Stimulated activated CD4-positive, alpha-beta T cell treated with anti-CD3 and anti-CD28 coated beads, TNF-alpha, amount 100 ng/mL, for 4 hours (primary cell): ENCODE measurements at regions not wholly inside any gene's neighbourhood (a gene's known extent, or its start where the extent isn't known, plus 50 kb on each side); places are given as distances from the start of the nearest gene placed in this dataset.

Experiments used
- DNase-seq, 3 experiments: peaks; one replicate each; pipeline ENCODE4 v3.0.0-alpha.2; 2020; ENCODE audit warnings: low read depth in 3 of 3

DNA sequence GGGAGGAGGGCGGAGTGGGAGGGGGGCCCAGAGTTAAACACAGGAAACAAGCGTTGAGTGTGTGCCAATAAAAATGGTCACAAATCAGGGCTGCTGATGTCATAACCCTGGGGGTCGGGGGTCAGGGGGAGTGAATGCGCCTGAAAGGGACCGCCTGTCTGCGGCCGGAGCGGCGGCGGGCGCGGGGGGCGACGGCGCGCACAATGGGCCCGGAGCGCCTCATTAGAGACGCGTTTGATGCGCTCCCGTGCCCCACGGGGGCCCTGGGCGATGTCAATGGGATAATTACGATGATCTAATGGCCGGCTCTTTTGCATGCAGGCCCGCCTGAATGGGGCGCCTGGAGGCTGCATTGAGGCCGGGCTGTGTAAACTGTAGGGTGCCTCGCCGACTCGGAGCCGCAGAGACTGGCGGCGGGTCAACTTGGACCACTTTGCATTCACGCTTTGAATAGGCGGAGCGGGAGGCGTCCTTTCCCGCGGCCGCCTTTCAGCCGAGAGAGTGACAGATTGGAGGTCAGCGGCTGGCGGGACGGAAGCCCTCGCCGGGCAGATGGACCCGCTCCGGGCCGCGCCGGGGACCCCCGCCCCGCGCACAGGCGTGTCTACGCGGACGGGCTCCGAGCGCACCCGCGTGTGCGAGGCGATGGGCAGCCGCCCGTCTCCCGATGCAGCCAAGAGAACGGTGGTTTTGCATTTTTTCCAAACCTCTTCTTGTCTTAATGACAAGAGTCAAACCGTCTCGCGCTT, 296.1 kb downstream of the TFAP2C start:
- no peak for DNase-seq

DNA sequence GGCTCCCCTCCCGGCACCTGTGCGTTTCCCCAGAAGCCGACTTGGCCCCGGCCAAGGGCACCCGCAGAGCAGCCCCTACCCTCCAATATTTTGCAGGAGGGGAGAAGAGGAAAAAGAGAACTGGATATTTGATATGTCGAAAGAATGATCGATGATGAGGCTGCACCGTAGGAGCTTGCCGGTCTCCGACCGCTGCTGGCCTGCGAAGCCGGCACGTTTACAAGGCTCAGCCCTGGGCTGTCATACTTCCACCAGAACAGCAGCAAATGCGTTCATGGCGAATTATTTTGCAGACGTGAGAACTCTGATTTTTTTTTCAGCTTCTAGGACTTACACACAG, 296.7 kb downstream of the TFAP2C start:
- no peak for DNase-seq

GRCh38 chr20:56926501-56926900, 297.4 kb downstream of the TFAP2C start:
- DNase-seq, result no peak

GRCh38 chr20:56927127-56927526, 298.0 kb downstream of the TFAP2C start:
- DNase-seq, result no peak

GRCh38 chr20:56928007-56928406, 298.9 kb downstream of the TFAP2C start:
- DNase-seq, result no peak

DNA sequence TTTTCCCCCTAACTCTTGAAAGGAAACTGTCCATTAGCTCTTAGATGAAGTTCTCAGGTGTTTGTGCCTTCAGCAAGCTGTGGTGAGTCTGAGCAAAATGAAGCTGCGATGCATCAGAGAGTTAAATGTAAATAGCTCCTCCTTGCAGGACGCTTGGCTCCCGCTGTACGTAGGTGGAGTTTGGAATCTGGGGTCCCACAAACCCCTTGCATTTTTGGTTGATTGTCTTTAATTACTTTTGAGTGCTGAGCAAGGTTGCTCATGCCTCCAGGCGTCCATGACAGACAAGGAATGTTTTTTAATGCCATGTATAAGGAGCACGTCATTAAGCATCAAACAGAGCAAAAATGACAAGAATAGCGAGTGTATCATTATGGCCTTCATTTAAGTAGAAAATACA, 300.5 kb downstream of the TFAP2C start:
- no peak for DNase-seq

DNA sequence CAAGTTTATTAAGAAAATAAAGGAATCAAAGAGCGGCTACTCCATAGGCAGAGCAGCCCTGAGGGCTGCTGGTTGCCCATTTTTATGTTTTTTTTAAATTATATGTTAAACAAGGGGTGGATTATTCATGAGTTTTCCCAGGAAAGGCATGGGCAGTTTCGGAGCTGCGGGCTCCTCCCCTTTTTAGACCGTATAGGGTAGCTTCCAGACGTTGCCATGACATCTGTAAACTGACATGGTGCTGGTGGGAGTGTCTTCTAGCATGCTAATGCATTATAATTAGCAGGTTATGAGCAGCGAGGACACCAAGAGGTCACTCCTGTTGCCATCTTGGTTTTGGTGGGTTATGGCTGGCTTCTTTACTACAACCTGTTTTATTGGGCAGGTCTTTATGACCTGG, 301.8 kb downstream of the TFAP2C start:
- DNase-seq, result no peak

DNA sequence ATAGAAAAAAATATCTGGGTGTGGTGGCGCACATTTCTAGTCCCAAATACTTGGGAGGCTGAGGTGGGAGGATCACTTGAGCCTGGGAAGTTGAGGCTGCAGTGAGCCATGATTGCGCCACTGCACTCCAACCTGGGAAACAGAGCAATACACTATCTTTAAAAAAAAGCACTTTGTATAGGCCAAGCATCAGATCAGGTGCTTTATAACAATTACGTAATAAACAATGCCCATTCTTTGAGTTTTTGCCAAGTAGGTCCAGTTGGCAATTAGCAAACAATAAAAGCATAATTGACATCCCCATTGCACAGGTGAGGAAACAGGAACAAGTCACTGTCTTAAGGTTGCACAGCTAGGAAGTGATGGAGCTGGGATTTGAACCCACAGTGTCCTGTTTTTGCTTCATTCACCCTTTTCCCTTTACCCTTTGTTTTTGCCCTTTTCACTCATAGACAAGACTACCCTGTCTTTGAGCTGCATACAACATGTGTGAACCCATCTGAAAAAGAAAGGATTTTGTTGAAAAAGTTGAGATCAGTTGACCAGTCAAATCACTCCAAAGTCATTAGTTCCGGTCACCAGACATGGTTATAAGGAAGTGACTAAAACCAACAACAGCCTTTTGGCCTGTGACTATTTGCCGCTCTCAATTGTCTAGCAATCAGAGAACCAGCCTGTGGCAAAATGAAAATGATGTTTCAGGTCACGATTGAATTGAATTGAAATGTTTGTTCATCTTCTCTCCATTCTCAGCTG, 303.6 kb downstream of the TFAP2C start:
- no peak for DNase-seq

DNA sequence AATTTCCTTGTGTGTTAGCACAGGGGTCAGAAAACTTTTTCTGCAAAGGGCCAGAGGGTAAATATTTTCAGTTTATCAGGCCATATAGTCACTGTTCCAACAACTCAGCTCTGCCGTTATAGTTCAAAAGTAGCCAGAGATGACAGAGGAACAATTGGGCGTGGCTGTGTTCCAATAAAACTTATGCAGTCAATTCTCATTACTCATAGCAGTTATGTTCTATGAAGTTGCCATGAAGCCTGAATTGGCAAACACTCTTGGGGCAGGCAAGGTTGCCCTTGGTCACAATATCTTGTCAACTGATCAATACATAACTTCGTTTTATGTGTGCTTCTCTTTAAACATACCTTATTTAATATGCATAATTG, 304.2 kb downstream of the TFAP2C start:
- DNase-seq, result no peak

DNA sequence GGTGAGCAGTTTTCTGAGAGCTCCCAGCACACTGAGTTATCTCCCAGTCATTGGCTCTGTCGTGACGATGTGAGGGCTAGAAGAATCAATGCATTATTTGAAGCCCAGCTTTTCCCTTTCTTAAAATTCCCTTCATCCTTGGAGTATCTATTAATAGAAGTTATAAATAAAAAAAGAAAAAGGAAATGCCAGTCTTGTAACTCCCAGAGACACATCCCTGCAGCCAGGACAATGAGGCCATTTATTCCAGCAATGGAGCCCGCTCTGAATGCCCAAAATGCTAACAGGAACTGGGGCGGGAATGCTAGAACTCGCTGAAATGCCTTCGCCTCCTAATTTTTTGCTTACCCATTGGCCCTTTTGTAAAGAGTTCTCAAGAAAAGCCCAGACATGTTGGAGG, 305.8 kb downstream of the TFAP2C start:
- no peak for DNase-seq

DNA sequence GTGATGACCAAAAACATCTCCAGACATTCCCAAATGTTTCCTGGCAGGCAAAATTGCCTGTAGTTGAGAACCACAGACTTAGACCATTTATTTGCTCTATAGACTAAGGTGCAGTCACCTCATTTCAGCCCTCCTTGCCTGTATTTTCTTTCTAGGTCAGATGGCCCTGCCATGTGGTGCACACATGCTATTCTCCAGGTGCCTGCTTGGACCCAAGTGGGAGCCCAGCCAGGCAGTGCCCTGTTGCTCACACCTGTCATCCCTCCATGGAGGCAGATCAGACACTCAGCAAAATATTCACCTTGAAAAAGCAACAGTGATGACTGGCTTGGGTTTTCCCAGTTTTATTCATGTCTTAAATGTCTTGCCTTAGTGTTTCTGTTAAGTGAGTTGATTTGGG, 311.4 kb downstream of the TFAP2C start:
- no peak for DNase-seq

- DNase-seq, result no peak
Measured at GRCh38 chr20:56941101-56941686, 312.1 kb downstream of the TFAP2C start.

DNA sequence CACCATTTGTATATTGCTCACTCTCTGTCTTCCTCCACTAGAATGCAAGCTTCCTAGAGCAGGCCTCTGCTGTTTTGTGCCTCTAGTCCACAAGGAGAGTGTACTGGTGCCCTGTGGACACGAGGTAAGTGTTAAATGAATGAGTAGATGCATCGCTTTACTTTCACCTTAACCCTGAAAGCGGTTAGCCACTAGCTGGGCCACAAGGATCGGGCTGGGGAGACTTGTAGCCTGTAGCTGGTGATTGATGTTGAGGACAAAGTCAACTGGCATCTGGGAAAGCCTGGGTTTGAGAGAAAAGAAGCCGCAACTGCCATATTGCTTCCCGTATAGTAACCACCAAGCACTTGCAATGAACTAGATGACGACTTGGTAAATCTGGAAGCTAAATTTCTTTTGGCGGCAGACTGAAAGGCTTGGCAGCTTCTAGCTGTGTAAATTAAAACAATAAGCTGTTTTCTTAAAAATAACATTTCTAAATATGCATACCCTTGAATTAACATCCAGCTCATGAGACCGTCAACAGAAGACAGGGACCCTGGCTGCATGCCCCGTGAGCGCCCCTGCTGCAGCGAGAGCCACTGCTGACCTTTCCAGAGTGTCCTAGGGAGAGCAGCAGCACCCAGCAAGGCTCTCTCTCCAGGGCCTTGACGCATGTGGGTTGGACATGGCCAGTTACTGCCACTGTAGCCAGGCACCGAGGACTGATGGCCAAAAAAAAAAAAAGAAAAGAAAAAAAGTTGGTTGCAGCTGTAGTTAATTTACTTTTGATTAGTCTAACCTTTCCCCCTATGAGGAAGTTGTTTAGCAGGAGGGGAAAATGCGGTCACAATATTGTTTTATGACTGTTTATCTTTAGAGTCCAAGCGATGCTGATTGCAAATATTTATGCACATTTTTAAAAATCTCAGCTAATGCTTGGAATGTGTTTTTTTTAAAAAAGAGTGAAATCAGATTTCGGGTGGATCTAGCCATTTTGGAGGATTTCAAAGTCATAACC, 315.1 kb downstream of the TFAP2C start:
- DNase-seq, result no peak

- DNase-seq, result no peak
Measured at GRCh38 chr20:56945057-56945456, 316.0 kb downstream of the TFAP2C start.

DNA sequence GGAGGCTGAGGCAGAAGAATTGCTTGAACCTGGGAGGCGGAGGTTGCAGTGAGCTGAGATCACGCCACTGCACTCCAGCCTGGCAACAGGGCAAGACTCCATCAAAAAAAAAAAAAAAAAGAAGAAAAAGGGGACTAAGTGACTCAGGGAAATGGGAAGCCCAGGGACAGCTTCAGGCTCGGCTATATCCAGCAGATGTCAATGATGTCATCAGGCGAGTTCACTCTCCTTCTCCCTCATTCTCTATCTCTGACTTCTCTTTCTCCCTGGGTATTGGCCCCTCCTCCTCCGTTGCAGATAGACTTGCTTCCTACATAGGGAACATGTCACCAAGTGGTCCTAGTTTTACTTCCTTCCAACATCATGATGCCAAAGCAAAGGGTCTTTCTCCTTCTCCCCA, 316.8 kb downstream of the TFAP2C start:
- no peak for DNase-seq

- no peak for DNase-seq
Measured at GRCh38 chr20:56949318-56949717, 317.1 kb downstream of the BMP7 start.

- no peak for DNase-seq
Measured at GRCh38 chr20:56952258-56953047, 314.0 kb downstream of the BMP7 start.

DNA sequence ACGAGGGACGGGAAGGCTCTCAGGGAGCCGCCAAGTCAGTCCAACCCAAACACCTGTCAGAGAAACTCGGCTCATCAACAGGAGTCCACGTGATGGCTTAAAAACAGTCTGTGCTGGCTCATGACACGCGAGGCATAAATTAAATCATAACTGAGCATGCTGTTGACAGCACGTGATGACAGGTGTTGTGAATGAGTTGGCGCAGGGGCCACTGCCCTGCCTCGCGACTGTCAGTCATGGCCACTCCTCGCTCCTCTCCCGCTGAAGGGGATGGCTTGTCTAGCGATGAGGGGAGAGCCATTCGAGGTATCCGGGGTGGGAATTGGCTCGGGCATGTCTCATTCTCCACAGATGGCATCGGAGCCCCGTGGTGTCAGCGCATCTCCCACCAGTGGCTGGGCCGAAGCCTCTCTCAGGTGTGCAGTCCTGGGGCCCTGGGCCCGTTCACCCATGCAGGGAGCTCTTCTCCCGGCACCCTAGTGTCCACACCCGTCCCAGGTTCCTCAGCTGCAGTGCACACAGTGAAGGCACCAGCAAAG, 313.3 kb downstream of the BMP7 start:
- DNase-seq, result no peak

DNA sequence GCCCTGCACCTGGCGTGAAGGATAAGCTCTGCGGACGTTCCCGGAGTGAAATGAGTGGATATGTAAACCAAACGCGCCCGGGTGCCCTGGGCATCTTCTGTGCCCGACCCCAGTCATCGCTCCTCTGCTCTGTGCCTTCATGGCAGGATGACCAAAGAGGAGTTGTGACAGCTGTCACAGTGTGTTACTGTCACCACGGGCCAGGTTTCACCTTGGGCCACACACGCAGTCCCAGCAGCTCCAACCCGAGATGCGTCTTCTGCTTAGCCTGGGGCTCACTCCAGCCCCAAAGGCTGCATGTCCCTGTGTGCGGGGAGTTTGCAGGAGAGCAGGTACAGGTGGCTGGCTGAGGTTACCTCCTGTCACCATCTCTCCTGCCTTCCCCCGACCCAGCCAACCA, 311.6 kb downstream of the BMP7 start:
- DNase-seq, result no peak

- DNase-seq, result no peak
Measured at GRCh38 chr20:56955680-56956079, 310.8 kb downstream of the BMP7 start.

DNA sequence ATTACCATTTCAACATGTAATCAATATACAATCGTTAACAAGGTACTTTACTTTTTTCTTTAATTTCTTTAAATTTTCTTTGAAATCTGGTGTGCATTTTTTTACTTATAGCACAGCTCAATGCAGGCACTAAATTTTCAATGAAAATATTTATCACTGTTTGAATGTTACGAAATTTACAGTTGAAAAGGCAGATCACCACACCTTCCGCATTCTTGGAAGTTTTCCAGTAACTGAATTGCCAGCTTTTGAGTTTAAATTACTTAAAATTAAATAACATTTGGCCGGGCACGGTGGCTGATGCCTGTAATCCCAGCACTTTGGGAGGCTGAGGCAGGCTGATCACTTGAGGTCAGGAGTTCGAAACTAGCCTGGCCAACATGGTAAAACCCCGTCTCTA, 309.9 kb downstream of the BMP7 start:
- DNase-seq, result no peak
